GM19467 (cell line): ENCODE measurements at regions not wholly inside any gene's neighbourhood (a gene's known extent, or its start where the extent isn't known, plus 50 kb on each side); places are given as distances from the start of the nearest gene placed in this dataset.

Source experiments
- ATAC-seq: cut with Tn5 transposase; IDR thresholded peaks from one replicate; pipeline ENCODE4 v1.9.1; 2021; ENCODE audit warnings: mild to moderate bottlenecking, moderate library complexity; ENCODE audit not compliant: unreplicated experiment

DNA sequence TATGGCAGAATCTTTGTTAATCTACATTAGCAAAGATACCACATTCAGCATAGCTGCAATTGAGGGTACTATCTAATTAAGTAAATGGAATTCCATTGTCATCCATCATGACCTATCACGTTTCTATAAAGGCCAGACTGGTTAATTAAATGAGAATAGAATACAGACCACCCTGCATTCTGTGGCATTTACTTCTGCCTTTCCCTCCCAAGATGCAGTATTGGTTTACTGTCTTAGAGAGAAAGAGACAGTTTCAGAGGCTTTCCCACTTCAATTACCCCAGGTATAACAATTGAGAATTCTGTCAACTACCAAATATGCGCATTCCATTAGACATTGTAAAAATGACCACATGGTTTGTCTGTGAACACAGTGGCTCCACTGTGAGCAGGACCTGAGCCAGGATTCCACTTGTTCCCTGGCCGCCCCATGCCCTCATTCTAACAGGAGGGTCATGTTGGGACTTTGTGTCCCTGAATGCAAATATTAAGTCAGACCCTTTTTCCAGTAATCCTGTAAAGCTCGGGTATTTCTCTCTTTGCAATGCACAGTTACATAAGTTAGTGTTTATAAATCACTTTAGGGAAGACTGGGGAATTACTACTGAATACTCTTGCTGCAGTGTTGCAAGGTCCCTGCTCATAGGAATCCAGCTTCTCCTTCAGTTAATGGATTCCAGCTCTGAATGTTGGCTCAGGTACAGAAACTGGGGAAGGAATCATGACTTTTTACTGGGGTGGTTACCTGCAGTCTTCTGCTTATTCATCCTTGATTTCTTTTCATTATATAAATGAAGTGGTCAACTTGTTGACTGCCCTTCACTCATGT is 261.0 kb downstream of the PDGFC start:
- ATAC-seq = no peak

- no peak for ATAC-seq
Measured at GRCh38 chr4:156705311-156705710, 266.3 kb downstream of the PDGFC start.

GRCh38 chr4:156695163-156695562 is 276.4 kb downstream of the PDGFC start:
- no peak for ATAC-seq

- no peak for ATAC-seq
Measured at GRCh38 chr4:156694413-156694812, 277.2 kb downstream of the PDGFC start.

GRCh38 chr4:156693557-156693956 is 278.0 kb downstream of the PDGFC start:
- ATAC-seq = no peak

- ATAC-seq = no peak
Measured at GRCh38 chr4:156692016-156692415, 279.6 kb downstream of the PDGFC start.

GRCh38 chr4:156690572-156690971 is 281.0 kb downstream of the PDGFC start:
- no peak for ATAC-seq

DNA sequence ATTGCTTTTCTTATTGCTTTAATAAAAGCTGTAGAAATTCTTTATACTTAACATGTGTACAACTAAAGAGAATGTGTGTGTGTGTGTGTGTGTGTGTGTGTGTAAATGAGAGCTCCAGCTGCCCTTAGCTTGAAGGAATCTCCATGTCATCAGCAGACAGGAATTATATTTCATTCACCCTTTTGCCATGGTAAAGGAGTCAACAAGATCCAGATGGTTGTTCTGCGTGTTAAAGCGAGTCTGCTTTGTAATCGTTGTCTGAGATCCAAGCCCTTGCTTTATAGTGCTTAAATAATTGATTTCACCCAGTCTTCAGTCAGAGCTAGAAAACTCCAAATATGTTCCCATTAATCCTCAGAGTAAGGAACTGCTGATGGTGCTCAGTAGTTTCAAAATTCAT is 285.5 kb downstream of the PDGFC start:
- ATAC-seq = no peak

- no peak for ATAC-seq
Measured at GRCh38 chr4:156685308-156685707, 286.3 kb downstream of the PDGFC start.

GRCh38 chr4:156677656-156678055 is 293.9 kb downstream of the PDGFC start:
- no peak for ATAC-seq

GRCh38 chr4:156677131-156677531 is 294.5 kb downstream of the PDGFC start:
- ATAC-seq = no peak

GRCh38 chr4:156676116-156676851 is 295.3 kb downstream of the PDGFC start:
- no peak for ATAC-seq

DNA sequence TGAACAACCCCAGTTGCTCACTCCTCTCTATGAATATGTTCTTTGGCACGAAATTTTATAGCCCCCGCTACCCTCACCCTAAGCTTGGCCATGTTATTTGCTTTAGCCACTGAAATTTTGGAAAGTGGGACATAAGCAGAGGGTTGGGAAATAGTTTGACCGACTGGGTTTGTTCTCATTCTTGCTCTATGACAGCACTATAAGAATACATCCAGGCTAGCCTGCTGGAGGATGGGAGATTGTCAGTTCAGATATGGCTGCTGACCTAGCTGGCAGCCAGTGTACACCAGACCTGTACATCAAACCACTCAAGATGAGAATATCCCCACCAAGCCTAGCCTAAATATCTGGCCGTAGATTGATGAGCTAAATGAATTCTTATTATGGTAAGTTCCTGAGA is 298.1 kb downstream of the PDGFC start:
- no peak for ATAC-seq

DNA sequence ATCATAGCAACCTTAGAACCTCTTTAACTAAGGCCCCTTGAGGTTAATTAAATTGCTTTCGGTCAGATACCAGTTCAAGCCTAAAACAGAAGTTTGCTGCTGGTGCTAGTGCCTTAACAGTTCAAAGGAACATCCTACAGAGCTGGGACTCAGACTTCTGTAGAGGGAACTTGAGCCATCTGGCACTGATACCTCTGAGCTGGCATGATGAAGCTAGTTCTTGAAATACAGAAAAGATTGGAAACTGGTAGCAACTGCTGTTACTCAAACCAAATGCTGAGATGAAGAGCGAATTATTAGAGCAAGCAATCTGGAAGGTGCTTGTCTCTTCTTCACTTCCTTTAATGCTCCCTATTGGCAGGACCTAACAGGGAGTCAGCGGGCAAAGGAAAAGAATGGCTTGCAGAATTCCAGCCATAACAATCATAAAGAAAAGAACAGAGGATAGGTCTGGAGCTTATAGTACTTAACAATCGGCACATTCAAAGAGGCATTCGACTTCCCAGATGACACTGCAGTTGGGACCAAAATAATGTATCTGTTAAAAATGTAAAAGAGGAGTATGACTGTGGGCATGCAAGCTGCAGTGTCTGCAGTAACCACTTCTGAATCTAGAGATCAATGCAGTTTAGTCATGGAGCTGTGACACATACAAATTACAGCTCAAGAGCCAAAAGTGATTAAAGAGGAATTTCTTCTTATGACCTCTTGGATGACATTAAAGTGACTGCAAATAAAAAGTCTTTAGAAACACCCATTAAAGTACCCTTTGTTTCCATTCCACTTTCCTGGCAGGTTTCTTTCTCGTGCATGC is 298.9 kb downstream of the PDGFC start:
- ATAC-seq = no peak

GRCh38 chr4:156665780-156666366 is 305.7 kb downstream of the PDGFC start:
- no peak for ATAC-seq

DNA sequence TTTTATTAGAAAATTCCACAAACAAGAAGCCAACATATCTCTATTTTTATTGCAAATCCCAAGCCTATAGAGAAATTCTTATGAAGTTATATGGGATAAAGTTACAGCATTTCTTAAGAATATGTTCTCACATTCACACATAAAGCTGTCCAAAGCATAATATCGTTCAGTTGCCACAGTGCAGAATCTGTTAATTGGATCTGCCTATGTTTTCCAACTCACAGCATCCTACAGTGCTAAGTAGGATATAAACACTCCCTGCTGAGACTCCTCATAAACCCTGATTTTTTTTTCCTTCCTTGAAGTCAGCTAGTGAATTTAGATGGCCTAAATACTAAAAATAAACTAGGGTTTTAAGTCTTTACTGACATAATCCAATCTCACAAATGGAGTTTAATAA is 307.9 kb downstream of the PDGFC start:
- no peak for ATAC-seq

DNA sequence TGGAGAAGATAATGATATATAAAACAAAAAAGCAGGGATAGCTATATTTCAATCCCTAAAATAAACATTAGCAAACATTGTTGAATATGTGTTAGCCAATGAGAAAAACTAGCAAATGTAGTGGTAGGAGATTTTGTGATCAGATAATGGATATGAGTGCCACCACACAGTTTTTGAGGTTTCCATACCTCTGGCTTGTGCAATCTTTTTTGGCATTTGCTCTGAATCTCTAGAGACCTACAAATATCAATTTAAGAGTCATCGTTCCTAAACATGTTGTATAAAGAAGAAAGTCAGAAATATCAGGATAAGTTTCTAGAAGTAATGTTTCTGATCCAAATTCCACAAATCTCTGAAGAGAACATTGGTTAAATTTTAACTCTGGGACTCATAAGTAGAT is 308.7 kb downstream of the PDGFC start:
- ATAC-seq = no peak

DNA sequence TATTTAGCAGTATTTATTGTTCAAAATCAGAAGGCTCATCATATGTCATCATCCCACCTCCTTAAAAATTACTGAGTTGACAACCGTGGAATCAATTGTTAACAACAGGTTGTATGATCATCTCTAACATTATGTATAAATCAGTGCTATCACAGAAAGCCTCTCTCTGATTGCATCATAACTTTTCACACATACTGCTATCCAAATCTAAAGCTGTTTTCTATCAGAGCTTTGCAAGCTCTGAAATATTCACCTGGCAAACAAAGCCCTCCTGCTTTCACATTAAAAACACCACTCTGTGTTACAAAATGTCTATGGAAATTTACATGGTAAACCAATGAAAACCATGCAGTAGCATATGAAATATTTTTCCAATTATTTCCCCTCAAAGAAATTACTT is 310.0 kb downstream of the PDGFC start:
- no peak for ATAC-seq

DNA sequence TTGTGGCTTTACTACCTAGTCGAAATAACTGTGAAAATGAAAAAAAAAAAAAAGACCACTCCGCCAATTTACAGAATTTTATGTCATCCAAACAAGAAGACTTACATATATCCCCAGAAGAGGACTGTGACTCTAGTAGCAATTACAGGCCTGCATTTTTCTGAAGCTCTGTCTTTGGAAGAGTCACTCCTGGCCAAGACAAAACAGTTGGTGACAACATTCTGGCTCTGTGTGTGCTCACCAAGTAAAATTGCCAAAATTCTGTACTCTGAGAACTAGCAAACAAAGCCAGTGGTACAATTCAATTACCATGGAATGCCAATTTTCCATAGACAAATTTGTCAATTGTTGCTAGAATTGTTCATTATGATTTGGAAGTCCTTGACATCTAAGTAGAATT is 311.1 kb downstream of the PDGFC start:
- no peak for ATAC-seq

- ATAC-seq = no peak
Measured at GRCh38 chr4:156659983-156660382, 311.6 kb downstream of the PDGFC start.

GRCh38 chr4:156659570-156659969 is 312.0 kb downstream of the PDGFC start:
- ATAC-seq = no peak
